ENCODE measurements at regions not wholly inside any gene's neighbourhood (a gene's known extent, or its start where the extent isn't known, plus 50 kb on each side); places are given as distances from the start of the nearest gene placed in this dataset.

GRCh38 chr4:14871676-14872430, 130.4 kb upstream of the CPEB2 start:
- H3K36me3 ChIP-seq, result no peaks in the 10 kb centered on the region
- H3K4me1 ChIP-seq, result peaks cover under 1 to 6% (median 3%) of the 10 kb centered on the region in 6 donors
- H3K9me3 ChIP-seq, result peaks cover 0 to 4% (median 0%) of the 10 kb centered on the region in 8 donors
- H3K27me3 ChIP-seq (replicated peaks in 1 of 7), result peaks cover 0 to 21% (median 0%) of the 10 kb centered on the region in 7 donors
- peak in 7 of 11 experiments; percentile 14 to 41 (median 38) for TF ChIP-seq CTCF (IDR thresholded peaks at IDR 0.05 in 8 of 11, conservative IDR thresholded peaks at IDR 0.05 in 3 of 11)
- no peak for TF ChIP-seq POLR2A (IDR thresholded peaks at IDR 0.05)
- no peak for TF ChIP-seq POLR2AphosphoS5 (IDR thresholded peaks at IDR 0.05)
- no peak overlapping the region for H3K4me3 ChIP-seq
- no peak for DNase-seq
- no peak overlapping the region for H3K27ac ChIP-seq
- 68 to 85% (median 79%) methylated on average over 6 of the region's 6 CpGs for WGBS, 5 donors
- intact Hi-C loops (cut with DNase I; ENCODE audit: low total_unique reads), result no loop called here

GRCh38 chr4:14874990-14875389, 127.3 kb upstream of the CPEB2 start:
- peaks cover 9 to 18% (median 13%) of the 10 kb centered on the region in 6 donors for H3K4me1 ChIP-seq
- TF ChIP-seq POLR2AphosphoS5 (IDR thresholded peaks at IDR 0.05) (no peak), POLR2A (IDR thresholded peaks at IDR 0.05) (no peak), CTCF (IDR thresholded peaks at IDR 0.05 in 8 of 11, conservative IDR thresholded peaks at IDR 0.05 in 3 of 11) (no peak)

GRCh38 chr4:14877246-14878225, 124.7 kb upstream of the CPEB2 start:
- Histone ChIP-seq H3K36me3 (no peaks in the 10 kb centered on the region), H3K4me3 (no peak overlapping the region), H3K9me3 (peaks cover 0 to 4% (median 0%) of the 10 kb centered on the region in 8 donors), H3K4me1 (peaks cover 9 to 18% (median 13%) of the 10 kb centered on the region in 6 donors), H3K27me3 (replicated peaks in 1 of 7) (peaks cover 0 to 15% (median 0%) of the 10 kb centered on the region in 7 donors), H3K27ac (peak overlapping the region in 4 of 8 donors; percentile 39 to 53 (median 44))
- intact Hi-C loops (cut with DNase I; ENCODE audit: low total_unique reads), result no loop called here
- TF ChIP-seq CTCF (IDR thresholded peaks at IDR 0.05 in 8 of 11, conservative IDR thresholded peaks at IDR 0.05 in 3 of 11) (no peak), POLR2AphosphoS5 (IDR thresholded peaks at IDR 0.05) (peak in 1 of 3 donors; percentile 63)
- 18 to 28% (median 22%) methylated on average over 6 of the region's 6 CpGs for WGBS, 5 donors
- no peak for DNase-seq

More at GRCh38 chr4:14874990-14875389, 127.3 kb upstream of the CPEB2 start:
- Histone ChIP-seq H3K27ac (no peak overlapping the region), H3K36me3 (no peaks in the 10 kb centered on the region), H3K4me3 (no peak overlapping the region), H3K9me3 (peaks cover 0 to 4% (median 0%) of the 10 kb centered on the region in 8 donors), H3K27me3 (replicated peaks in 1 of 7) (peaks cover 0 to 7% (median 0%) of the 10 kb centered on the region in 7 donors)
- WGBS, 5 donors, result 44 to 94% (median 81%) methylated on average over 1 of the region's 1 CpG
- intact Hi-C loops (cut with DNase I; ENCODE audit: low total_unique reads), result no loop called here
- DNase-seq, result no peak

Measured in spleen (tissue), 11 donors.